HFF-Myc (cell line): ENCODE measurements at regions not wholly inside any gene's neighbourhood (a gene's known extent, or its start where the extent isn't known, plus 50 kb on each side); places are given as distances from the start of the nearest gene placed in this dataset.
"Not testable (repeated sequence)": the region's sequence is repeated elsewhere in the genome, so short reads cannot be mapped to it uniquely, and the experiment has no call there.

ENCODE experiments used
- DNase-seq: peaks from one replicate; pipeline ENCODE4 v3.0.0-alpha.2; 2011; ENCODE audit warnings: low read depth; ENCODE audit errors: extremely low read depth
- H3K4me3 ChIP-seq: replicated peaks from 2 replicates; pipeline ENCODE4 v1.5.1; 2011; ENCODE audit warnings: low read depth, mild to moderate bottlenecking, control low read depth, low read length
- CTCF ChIP-seq: IDR thresholded peaks from 2 replicates; pipeline ENCODE4 v1.5.1; 2012; ENCODE audit warnings: mild to moderate bottlenecking, low read depth, low read length, control low read depth; ENCODE audit errors: missing control alignments

GRCh38 chr2:91422102-91422501, 2730.6 kb downstream of the RPIA start:
- not testable (repeated sequence) for DNase-seq, H3K4me3 ChIP-seq

GRCh38 chr2:91427148-91427547, 2735.7 kb downstream of the RPIA start:
- not testable (repeated sequence) for H3K4me3 ChIP-seq, DNase-seq

- not testable (repeated sequence) for H3K4me3 ChIP-seq, DNase-seq
Measured at GRCh38 chr2:91441932-91442245, 2750.4 kb downstream of the RPIA start.

- TF ChIP-seq CTCF = no peak
- no peak overlapping the region for H3K4me3 ChIP-seq
- DNase-seq = no peak
Measured at GRCh38 chr2:91442246-91442905, 2750.9 kb downstream of the RPIA start.

- H3K4me3 ChIP-seq, DNase-seq: not testable (repeated sequence)
Measured at GRCh38 chr2:91442906-91443729, 2751.6 kb downstream of the RPIA start.

GRCh38 chr2:91443730-91444115, 2752.2 kb downstream of the RPIA start:
- not testable (repeated sequence) for H3K4me3 ChIP-seq, DNase-seq

GRCh38 chr2:91445705-91446104, 2754.2 kb downstream of the RPIA start:
- DNase-seq, H3K4me3 ChIP-seq: not testable (repeated sequence)

GRCh38 chr2:91446489-91446888, 2755.0 kb downstream of the RPIA start:
- not testable (repeated sequence) for H3K4me3 ChIP-seq, DNase-seq

GRCh38 chr2:91446915-91447314, 2755.4 kb downstream of the RPIA start:
- not testable (repeated sequence) for DNase-seq, H3K4me3 ChIP-seq

- DNase-seq, H3K4me3 ChIP-seq: not testable (repeated sequence)
Measured at GRCh38 chr2:91447508-91447907, 2756.0 kb downstream of the RPIA start.

- not testable (repeated sequence) for DNase-seq, H3K4me3 ChIP-seq
Measured at GRCh38 chr2:91462292-91462691, 2770.8 kb downstream of the RPIA start.

- DNase-seq, H3K4me3 ChIP-seq: not testable (repeated sequence)
Measured at GRCh38 chr2:91463007-91463406, 2771.5 kb downstream of the RPIA start.

GRCh38 chr2:91466780-91467363, 2775.4 kb downstream of the RPIA start:
- DNase-seq, H3K4me3 ChIP-seq: not testable (repeated sequence)

GRCh38 chr2:91476244-91476935, 2784.9 kb downstream of the RPIA start:
- not testable (repeated sequence) for H3K4me3 ChIP-seq, DNase-seq

- H3K4me3 ChIP-seq = not testable (repeated sequence)
Measured at GRCh38 chr2:91476936-91477246, 2785.4 kb downstream of the RPIA start.

GRCh38 chr2:91477291-91477690, 2785.8 kb downstream of the RPIA start:
- DNase-seq, H3K4me3 ChIP-seq: not testable (repeated sequence)

More at GRCh38 chr2:91476936-91477246, 2785.4 kb downstream of the RPIA start:
- not testable (repeated sequence) for DNase-seq
